Ectodermal cell (in vitro differentiated cells): ENCODE measurements at regions not wholly inside any gene's neighbourhood (a gene's known extent, or its start where the extent isn't known, plus 50 kb on each side); places are given as distances from the start of the nearest gene placed in this dataset.
"Not testable (repeated sequence)": the region's sequence is repeated elsewhere in the genome, so short reads cannot be mapped to it uniquely, and the experiment has no call there.

Source experiments
- H3K27ac ChIP-seq: 2 replicates; pipeline ENCODE4 v1.7.0; 2013; ENCODE audit warnings: mild to moderate bottlenecking, low read depth, low read length; ENCODE audit not compliant: insufficient read depth, poor library complexity, severe bottlenecking
- H3K27me3 ChIP-seq: 2 replicates; pipeline ENCODE4 v1.7.0; 2013; ENCODE audit warnings: mild to moderate bottlenecking, low read length; ENCODE audit not compliant: insufficient read depth, control insufficient read depth, poor library complexity, severe bottlenecking
- H3K36me3 ChIP-seq: one replicate; pipeline ENCODE4 v1.7.0; 2013; ENCODE audit warnings: low read length; ENCODE audit not compliant: control insufficient read depth, insufficient read depth
- H3K4me1 ChIP-seq: one replicate; pipeline ENCODE4 v1.7.0; 2013; ENCODE audit warnings: low read length; ENCODE audit not compliant: control insufficient read depth, insufficient read depth
- H3K4me3 ChIP-seq: 2 replicates; pipeline ENCODE4 v1.7.0; 2013; ENCODE audit warnings: low read depth, low read length, control low read depth; ENCODE audit not compliant: insufficient read depth
- H3K9me3 ChIP-seq: 2 replicates; pipeline ENCODE4 v1.7.0; 2013; ENCODE audit warnings: mild to moderate bottlenecking, low read length, moderate library complexity; ENCODE audit not compliant: control insufficient read depth
- WGBS, 2 experiments: methylation state at CpG; one replicate each; pipeline ENCODE4 v1.1.7; 2013; ENCODE audit warnings: missing lambda C conversion rate in 2 of 2; 5-methylcytosine and 5-hydroxymethylcytosine counted together

- H3K9me3 ChIP-seq, result no peaks in the 10 kb centered on the region
- no peak overlapping the region for H3K27ac ChIP-seq
- no peak overlapping the region for H3K4me3 ChIP-seq
- no peaks in the 10 kb centered on the region for H3K27me3 ChIP-seq
- 92 to 96% methylated on average over 8 of the region's 8 CpGs for WGBS, 2 experiments
- H3K36me3 ChIP-seq, result no peaks in the 10 kb centered on the region
- H3K4me1 ChIP-seq, result no peaks in the 10 kb centered on the region
Observed at GRCh38 chr19:28435551-28436271, 777.2 kb downstream of the UQCRFS1 start.

DNA sequence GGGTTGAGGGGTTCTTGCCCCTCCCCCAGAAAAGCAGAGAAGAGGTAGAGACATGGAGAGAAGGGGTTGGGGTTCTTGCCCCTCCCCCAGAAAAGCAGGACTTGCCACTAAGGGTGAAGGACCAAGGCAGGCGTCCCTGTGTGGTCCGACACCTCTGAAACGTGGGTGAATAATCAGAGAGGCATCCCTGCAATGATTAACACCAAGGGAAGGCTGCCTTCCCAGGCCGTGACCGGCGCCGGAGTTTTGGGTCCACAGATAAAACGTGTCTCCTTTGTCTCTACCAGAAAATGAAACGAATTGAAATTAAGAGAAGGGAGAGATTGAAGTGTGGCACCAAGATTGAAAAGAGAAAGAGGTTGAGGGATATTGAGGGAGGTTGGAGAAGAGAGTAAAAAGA, 778.2 kb downstream of the UQCRFS1 start:
- not testable (repeated sequence) for H3K27me3 ChIP-seq, H3K27ac ChIP-seq, H3K36me3 ChIP-seq, H3K9me3 ChIP-seq, H3K4me3 ChIP-seq, H3K4me1 ChIP-seq
- WGBS, 2 experiments, result 94 to 95% methylated on average over 9 of the region's 9 CpGs

DNA sequence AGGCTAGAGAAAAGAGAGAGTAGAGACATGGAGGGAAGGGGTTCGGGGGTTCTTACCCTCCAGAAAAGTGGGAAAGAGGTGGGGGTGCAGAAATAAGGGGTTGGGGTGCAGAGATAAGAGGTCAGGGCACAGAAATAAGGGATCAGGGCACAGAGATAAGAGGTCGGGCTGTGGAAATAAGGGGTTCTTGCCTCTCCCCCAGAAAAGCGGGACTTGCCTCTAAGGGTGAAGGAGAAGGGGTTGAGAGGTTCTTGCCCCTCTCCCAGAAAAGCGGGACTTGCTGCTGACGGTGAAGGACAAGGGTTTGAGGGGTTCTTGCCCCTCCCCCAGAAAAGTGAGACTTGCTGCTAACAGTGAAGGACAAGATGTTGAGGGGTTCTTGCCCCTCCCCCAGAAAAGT, 778.6 kb downstream of the UQCRFS1 start:
- H3K27me3 ChIP-seq, H3K4me3 ChIP-seq, H3K9me3 ChIP-seq, H3K36me3 ChIP-seq, H3K4me1 ChIP-seq, H3K27ac ChIP-seq: not testable (repeated sequence)
- WGBS, 2 experiments, result 92 to 93% methylated on average over 5 of the region's 5 CpGs

DNA sequence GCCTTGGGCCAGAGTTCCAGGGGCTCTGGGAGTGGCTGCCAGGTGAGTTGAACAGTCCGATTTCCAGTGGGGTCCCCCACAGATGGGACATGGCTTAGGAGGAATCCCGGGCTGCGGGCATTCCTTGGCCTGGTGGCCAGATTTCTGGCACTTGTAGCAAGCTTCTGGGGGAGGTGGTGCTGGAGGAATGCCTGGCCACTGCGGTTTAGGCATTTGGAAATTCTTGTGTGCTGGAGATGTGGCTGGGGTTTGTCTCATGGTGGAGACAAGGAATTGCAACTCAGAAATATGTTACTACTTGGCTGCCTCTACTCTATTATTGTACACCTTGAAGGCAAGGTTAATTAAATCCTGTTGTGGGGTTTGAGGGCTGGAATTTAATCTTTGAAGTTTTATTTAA, 779.8 kb downstream of the UQCRFS1 start:
- not testable (repeated sequence) for H3K4me3 ChIP-seq, H3K27ac ChIP-seq, H3K36me3 ChIP-seq, H3K4me1 ChIP-seq, H3K27me3 ChIP-seq, H3K9me3 ChIP-seq
- WGBS, 2 experiments, result 94 to 95% methylated on average over 4 of the region's 4 CpGs

GRCh38 chr19:28430214-28430613, 782.7 kb downstream of the UQCRFS1 start:
- Histone ChIP-seq H3K9me3 (no peaks in the 10 kb centered on the region), H3K27ac (no peak overlapping the region), H3K36me3 (no peaks in the 10 kb centered on the region), H3K4me3 (no peak overlapping the region), H3K27me3 (no peaks in the 10 kb centered on the region), H3K4me1 (peaks cover 4% of the 10 kb centered on the region)
- 96% methylated on average over 1 to 2 of the region's 2 CpGs for WGBS, 2 experiments

DNA sequence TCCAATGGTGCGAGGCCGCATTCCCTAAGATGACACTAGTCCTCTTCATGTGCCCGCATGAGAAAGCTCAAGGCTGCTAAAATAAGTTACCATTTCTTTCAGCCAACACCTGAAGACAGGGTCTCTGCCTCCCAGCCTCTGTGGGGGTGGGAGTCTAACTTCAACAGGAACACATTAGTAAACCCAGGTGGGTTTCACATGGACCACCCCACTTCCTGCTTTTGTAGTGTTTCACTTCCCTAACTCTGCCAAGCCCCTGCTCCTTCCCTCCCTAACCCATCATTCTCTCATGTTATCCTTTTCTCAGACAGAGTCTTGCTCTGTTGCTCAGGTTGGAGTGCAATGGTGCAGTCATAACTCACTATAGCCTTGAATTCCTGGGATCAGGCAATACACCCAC, 783.6 kb downstream of the UQCRFS1 start:
- Histone ChIP-seq H3K4me3 (no peak overlapping the region), H3K36me3 (no peaks in the 10 kb centered on the region), H3K27me3 (no peaks in the 10 kb centered on the region), H3K27ac (no peak overlapping the region), H3K4me1 (peaks cover 7% of the 10 kb centered on the region), H3K9me3 (no peaks in the 10 kb centered on the region)
- 92 to 96% methylated on average over 3 of the region's 3 CpGs for WGBS, 2 experiments

- Histone ChIP-seq H3K4me1 (peaks cover 11% of the 10 kb centered on the region), H3K27ac (no peak overlapping the region), H3K9me3 (no peaks in the 10 kb centered on the region), H3K27me3 (no peaks in the 10 kb centered on the region), H3K36me3 (no peaks in the 10 kb centered on the region), H3K4me3 (no peak overlapping the region)
- WGBS, 2 experiments, result 90 to 91% methylated on average over 7 of the region's 7 CpGs
Observed at GRCh38 chr19:28428663-28429348, 784.1 kb downstream of the UQCRFS1 start.

- H3K27ac ChIP-seq, result no peak overlapping the region
- no peaks in the 10 kb centered on the region for H3K27me3 ChIP-seq
- H3K4me3 ChIP-seq, result no peak overlapping the region
- peaks cover 14% of the 10 kb centered on the region for H3K4me1 ChIP-seq
- no peaks in the 10 kb centered on the region for H3K9me3 ChIP-seq
- WGBS, 2 experiments, result 89 to 90% methylated on average over 10 of the region's 10 CpGs
- no peaks in the 10 kb centered on the region for H3K36me3 ChIP-seq
Observed at GRCh38 chr19:28427376-28428083, 785.4 kb downstream of the UQCRFS1 start.

DNA sequence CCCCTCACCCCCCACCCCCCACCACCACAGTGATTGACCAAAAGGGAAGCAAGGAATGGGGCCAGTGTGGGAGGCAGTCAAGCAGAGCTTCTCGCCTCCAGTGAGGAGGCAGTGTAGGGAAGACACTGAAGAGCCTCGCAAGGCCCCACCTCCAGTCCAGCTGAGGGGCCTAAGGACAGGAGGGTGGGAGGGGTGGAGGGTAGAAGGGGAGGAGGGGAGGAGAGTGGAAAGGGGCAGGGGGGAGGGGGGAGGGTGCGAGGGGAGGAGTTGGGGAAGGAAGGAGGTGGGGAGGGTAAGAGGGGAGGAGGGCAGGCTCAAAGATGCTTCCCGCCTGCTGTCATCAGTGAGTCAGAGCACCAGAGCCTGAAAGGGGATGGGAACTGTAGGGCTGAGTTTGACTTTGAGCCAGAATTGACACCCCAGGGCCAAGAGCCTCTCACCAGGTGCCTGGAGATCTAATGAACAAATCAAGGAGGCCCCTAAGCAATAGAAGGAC, 786.2 kb downstream of the UQCRFS1 start:
- WGBS, 2 experiments, result 63 to 65% methylated on average over 4 of the region's 4 CpGs
- Histone ChIP-seq H3K36me3 (no peaks in the 10 kb centered on the region), H3K4me3 (no peak overlapping the region), H3K4me1 (peaks cover 14% of the 10 kb centered on the region), H3K27me3 (no peaks in the 10 kb centered on the region), H3K27ac (no peak overlapping the region), H3K9me3 (no peaks in the 10 kb centered on the region)

DNA sequence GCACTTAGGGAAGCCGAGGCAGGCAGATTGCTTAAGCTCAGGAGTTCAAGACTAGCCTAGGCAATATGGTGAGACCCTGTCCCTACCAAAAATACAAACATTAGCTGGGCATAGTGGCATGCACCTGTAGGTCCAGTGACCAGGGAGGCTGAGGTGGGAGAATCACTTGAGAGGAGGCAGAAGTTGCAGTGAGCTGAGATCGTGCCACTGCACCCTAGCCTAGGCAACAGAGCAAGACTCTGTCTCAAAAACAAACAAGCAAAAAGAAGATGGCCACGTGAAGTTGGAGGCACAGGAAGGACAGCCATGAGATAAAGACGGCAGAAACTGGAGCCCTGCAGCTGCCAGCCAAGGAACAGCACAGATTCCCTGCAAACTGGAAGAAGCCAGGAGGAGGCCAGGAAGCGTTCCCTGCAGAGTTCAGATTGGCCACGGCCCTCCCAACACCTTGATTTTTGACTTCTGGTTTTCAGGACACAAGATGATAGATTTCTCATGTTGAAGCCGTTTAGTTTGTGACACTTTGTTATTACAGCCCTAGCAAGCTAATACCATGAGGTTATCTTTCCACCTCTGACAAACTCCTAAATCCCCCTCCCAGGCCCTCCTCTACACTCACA, 786.7 kb downstream of the UQCRFS1 start:
- no peak overlapping the region for H3K27ac ChIP-seq
- H3K4me3 ChIP-seq, result no peak overlapping the region
- H3K27me3 ChIP-seq, result no peaks in the 10 kb centered on the region
- no peaks in the 10 kb centered on the region for H3K9me3 ChIP-seq
- peaks cover 14% of the 10 kb centered on the region for H3K4me1 ChIP-seq
- no peaks in the 10 kb centered on the region for H3K36me3 ChIP-seq
- WGBS, 2 experiments, result 69 to 74% methylated on average over 7 of the region's 7 CpGs
